HepG2 (cell line): ENCODE measurements at regions not wholly inside any gene's neighbourhood (a gene's known extent, or its start where the extent isn't known, plus 50 kb on each side); places are given as distances from the start of the nearest gene placed in this dataset.
A peak's percentile ranks its signal among the peaks of the same experiment; 100 is the strongest.

Source experiments
- ARID2 ChIP-seq: sonication (generic); formaldehyde crosslinking; IDR thresholded peaks from 2 replicates; pipeline ENCODE4 v1.8.1; 2022; ENCODE audit warnings: mild to moderate bottlenecking, missing genetic modification reagents, borderline replicate concordance
- EHMT2 ChIP-seq: fragments of 200-600 bp; sonication (generic); IDR thresholded peaks from 2 replicates; pipeline ENCODE4 v1.7.0; 2017; ENCODE audit warnings: antibody characterized with exemption, low read depth, low read length, borderline replicate concordance
- ELF3 ChIP-seq: IDR thresholded peaks from 2 replicates; pipeline ENCODE4 v1.6.1; 2016; ENCODE audit warnings: missing genetic modification reagents, missing compliant biosample characterization
- FOXK1 ChIP-seq: sonication (generic); formaldehyde crosslinking; IDR thresholded peaks from 2 replicates; pipeline ENCODE4 v1.4.0; 2020; ENCODE audit warnings: low read depth, missing genetic modification reagents, borderline replicate concordance
- FOXO1 ChIP-seq: sonication (generic); formaldehyde crosslinking; IDR thresholded peaks from 2 replicates; pipeline ENCODE4 v1.4.0; 2020; ENCODE audit warnings: missing genetic modification reagents
- HNF4A ChIP-seq: sonication (generic); formaldehyde crosslinking; IDR thresholded peaks from 2 replicates; pipeline ENCODE4 v1.4.0; 2020; ENCODE audit warnings: missing genetic modification reagents
- HNRNPK ChIP-seq: fragments of 200-400 bp; formaldehyde crosslinking; IDR thresholded peaks from 2 replicates; pipeline ENCODE4 v1.6.1; 2018; ENCODE audit warnings: low read length, low read depth, moderate library complexity, mild to moderate bottlenecking; ENCODE audit not compliant: poor library complexity, severe bottlenecking
- RARA ChIP-seq: IDR thresholded peaks from 2 replicates; pipeline ENCODE4 v1.6.1; 2016; ENCODE audit warnings: missing genetic modification reagents, missing compliant biosample characterization
- THAP11 ChIP-seq: IDR thresholded peaks from 2 replicates; pipeline ENCODE4 v1.6.1; 2016; ENCODE audit warnings: missing biosample characterization, missing genetic modification reagents
- ZNF33B ChIP-seq: sonication (generic); formaldehyde crosslinking; IDR thresholded peaks from 2 replicates; pipeline ENCODE4 v1.5.1; 2020; ENCODE audit warnings: mild to moderate bottlenecking, missing genetic modification reagents
- ZNF644 ChIP-seq: IDR thresholded peaks from 2 replicates; pipeline ENCODE4 v1.6.1; 2016; ENCODE audit warnings: low read depth
- ZNF772 ChIP-seq: sonication (generic); formaldehyde crosslinking; IDR thresholded peaks from 2 replicates; pipeline ENCODE4 v1.5.0; 2020; ENCODE audit warnings: mild to moderate bottlenecking, missing genetic modification reagents
- TF ChIP-seq, protein P1 (sequence below): sonication (generic); formaldehyde crosslinking; IDR thresholded peaks from 2 replicates; pipeline ENCODE4 v1.5.0; 2020; ENCODE audit warnings: mild to moderate bottlenecking, missing genetic modification reagents, borderline replicate concordance
- TF ChIP-seq, protein P2 (sequence below): IDR thresholded peaks from 2 replicates; pipeline ENCODE4 v1.4.0; 2020; ENCODE audit warnings: mild to moderate bottlenecking, missing genetic modification reagents
- TF ChIP-seq, protein P3 (sequence below): sonication (generic); formaldehyde crosslinking; IDR thresholded peaks from 2 replicates; pipeline ENCODE4 v1.5.1; 2020; ENCODE audit warnings: mild to moderate bottlenecking, missing genetic modification reagents, borderline replicate concordance

DNA sequence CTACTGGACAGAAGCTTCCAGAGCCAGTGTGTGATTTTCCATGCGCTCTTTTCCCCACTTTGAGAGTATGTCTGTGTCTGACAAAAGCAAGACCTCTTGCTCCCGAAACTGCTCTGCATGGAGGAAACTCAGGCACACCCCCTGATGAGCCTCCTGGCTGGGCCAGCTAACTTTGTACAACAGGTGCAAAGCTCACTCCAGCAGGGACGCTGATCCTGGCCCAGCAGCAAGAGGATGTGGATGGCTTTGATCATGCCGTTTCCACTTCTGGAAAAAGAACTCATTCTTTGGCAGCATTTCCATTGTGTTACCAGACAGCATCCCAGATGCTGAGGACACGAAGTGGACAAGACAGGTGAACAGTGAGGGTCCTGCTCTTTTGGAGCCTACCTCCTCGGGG lies 103.1 kb downstream of the TLR5 start (continued):
- TF ChIP-seq, protein P1, sequence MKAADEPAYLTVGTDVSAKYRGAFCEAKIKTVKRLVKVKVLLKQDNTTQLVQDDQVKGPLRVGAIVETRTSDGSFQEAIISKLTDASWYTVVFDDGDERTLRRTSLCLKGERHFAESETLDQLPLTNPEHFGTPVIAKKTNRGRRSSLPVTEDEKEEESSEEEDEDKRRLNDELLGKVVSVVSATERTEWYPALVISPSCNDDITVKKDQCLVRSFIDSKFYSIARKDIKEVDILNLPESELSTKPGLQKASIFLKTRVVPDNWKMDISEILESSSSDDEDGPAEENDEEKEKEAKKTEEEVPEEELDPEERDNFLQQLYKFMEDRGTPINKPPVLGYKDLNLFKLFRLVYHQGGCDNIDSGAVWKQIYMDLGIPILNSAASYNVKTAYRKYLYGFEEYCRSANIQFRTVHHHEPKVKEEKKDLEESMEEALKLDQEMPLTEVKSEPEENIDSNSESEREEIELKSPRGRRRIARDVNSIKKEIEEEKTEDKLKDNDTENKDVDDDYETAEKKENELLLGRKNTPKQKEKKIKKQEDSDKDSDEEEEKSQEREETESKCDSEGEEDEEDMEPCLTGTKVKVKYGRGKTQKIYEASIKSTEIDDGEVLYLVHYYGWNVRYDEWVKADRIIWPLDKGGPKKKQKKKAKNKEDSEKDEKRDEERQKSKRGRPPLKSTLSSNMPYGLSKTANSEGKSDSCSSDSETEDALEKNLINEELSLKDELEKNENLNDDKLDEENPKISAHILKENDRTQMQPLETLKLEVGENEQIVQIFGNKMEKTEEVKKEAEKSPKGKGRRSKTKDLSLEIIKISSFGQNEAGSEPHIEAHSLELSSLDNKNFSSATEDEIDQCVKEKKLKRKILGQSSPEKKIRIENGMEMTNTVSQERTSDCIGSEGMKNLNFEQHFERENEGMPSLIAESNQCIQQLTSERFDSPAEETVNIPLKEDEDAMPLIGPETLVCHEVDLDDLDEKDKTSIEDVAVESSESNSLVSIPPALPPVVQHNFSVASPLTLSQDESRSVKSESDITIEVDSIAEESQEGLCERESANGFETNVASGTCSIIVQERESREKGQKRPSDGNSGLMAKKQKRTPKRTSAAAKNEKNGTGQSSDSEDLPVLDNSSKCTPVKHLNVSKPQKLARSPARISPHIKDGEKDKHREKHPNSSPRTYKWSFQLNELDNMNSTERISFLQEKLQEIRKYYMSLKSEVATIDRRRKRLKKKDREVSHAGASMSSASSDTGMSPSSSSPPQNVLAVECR, result no peak
- peak; percentile 51; the same call in 1 of the 2 replicates for TF ChIP-seq RARA
- TF ChIP-seq HNRNPK, result no peak
- TF ChIP-seq, protein P2, sequence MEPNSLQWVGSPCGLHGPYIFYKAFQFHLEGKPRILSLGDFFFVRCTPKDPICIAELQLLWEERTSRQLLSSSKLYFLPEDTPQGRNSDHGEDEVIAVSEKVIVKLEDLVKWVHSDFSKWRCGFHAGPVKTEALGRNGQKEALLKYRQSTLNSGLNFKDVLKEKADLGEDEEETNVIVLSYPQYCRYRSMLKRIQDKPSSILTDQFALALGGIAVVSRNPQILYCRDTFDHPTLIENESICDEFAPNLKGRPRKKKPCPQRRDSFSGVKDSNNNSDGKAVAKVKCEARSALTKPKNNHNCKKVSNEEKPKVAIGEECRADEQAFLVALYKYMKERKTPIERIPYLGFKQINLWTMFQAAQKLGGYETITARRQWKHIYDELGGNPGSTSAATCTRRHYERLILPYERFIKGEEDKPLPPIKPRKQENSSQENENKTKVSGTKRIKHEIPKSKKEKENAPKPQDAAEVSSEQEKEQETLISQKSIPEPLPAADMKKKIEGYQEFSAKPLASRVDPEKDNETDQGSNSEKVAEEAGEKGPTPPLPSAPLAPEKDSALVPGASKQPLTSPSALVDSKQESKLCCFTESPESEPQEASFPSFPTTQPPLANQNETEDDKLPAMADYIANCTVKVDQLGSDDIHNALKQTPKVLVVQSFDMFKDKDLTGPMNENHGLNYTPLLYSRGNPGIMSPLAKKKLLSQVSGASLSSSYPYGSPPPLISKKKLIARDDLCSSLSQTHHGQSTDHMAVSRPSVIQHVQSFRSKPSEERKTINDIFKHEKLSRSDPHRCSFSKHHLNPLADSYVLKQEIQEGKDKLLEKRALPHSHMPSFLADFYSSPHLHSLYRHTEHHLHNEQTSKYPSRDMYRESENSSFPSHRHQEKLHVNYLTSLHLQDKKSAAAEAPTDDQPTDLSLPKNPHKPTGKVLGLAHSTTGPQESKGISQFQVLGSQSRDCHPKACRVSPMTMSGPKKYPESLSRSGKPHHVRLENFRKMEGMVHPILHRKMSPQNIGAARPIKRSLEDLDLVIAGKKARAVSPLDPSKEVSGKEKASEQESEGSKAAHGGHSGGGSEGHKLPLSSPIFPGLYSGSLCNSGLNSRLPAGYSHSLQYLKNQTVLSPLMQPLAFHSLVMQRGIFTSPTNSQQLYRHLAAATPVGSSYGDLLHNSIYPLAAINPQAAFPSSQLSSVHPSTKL (CRISPR knock-in tag), result peak; percentile 59
- peak; percentile 94 for TF ChIP-seq HNF4A
- peak; percentile 61; the same call in 1 of the 2 replicates for TF ChIP-seq ZNF644 (CRISPR knock-in tag)
- peak; percentile 58; the same call in 1 of the 2 replicates for TF ChIP-seq ELF3 (CRISPR knock-in tag)
- TF ChIP-seq ZNF33B (CRISPR knock-in tag), result no peak
- peak; percentile 38; the same call in 1 of the 2 replicates for TF ChIP-seq EHMT2
- TF ChIP-seq, protein P3, sequence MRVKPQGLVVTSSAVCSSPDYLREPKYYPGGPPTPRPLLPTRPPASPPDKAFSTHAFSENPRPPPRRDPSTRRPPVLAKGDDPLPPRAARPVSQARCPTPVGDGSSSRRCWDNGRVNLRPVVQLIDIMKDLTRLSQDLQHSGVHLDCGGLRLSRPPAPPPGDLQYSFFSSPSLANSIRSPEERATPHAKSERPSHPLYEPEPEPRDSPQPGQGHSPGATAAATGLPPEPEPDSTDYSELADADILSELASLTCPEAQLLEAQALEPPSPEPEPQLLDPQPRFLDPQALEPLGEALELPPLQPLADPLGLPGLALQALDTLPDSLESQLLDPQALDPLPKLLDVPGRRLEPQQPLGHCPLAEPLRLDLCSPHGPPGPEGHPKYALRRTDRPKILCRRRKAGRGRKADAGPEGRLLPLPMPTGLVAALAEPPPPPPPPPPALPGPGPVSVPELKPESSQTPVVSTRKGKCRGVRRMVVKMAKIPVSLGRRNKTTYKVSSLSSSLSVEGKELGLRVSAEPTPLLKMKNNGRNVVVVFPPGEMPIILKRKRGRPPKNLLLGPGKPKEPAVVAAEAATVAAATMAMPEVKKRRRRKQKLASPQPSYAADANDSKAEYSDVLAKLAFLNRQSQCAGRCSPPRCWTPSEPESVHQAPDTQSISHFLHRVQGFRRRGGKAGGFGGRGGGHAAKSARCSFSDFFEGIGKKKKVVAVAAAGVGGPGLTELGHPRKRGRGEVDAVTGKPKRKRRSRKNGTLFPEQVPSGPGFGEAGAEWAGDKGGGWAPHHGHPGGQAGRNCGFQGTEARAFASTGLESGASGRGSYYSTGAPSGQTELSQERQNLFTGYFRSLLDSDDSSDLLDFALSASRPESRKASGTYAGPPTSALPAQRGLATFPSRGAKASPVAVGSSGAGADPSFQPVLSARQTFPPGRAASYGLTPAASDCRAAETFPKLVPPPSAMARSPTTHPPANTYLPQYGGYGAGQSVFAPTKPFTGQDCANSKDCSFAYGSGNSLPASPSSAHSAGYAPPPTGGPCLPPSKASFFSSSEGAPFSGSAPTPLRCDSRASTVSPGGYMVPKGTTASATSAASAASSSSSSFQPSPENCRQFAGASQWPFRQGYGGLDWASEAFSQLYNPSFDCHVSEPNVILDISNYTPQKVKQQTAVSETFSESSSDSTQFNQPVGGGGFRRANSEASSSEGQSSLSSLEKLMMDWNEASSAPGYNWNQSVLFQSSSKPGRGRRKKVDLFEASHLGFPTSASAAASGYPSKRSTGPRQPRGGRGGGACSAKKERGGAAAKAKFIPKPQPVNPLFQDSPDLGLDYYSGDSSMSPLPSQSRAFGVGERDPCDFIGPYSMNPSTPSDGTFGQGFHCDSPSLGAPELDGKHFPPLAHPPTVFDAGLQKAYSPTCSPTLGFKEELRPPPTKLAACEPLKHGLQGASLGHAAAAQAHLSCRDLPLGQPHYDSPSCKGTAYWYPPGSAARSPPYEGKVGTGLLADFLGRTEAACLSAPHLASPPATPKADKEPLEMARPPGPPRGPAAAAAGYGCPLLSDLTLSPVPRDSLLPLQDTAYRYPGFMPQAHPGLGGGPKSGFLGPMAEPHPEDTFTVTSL (CRISPR knock-in tag), result peak; percentile 79
- peak; percentile 19; the same call in 1 of the 2 replicates for TF ChIP-seq FOXO1 (CRISPR knock-in tag)
- TF ChIP-seq ZNF772, result peak; percentile 60; the same call in 1 of the 2 replicates
- 0 out of 2 replicates have a peak, but pooled peaks have one; percentile 18 for TF ChIP-seq THAP11
- TF ChIP-seq FOXK1 (CRISPR knock-in tag), result 0 out of 2 replicates have a peak, but pooled peaks have one; percentile 37
- TF ChIP-seq ARID2 (CRISPR knock-in tag), result no peak
